ENCODE measurements at regions not wholly inside any gene's neighbourhood (a gene's known extent, or its start where the extent isn't known, plus 50 kb on each side); places are given as distances from the start of the nearest gene placed in this dataset.
"Not testable (repeated sequence)": the region's sequence is repeated elsewhere in the genome, so short reads cannot be mapped to it uniquely, and the experiment has no call there.

DNA sequence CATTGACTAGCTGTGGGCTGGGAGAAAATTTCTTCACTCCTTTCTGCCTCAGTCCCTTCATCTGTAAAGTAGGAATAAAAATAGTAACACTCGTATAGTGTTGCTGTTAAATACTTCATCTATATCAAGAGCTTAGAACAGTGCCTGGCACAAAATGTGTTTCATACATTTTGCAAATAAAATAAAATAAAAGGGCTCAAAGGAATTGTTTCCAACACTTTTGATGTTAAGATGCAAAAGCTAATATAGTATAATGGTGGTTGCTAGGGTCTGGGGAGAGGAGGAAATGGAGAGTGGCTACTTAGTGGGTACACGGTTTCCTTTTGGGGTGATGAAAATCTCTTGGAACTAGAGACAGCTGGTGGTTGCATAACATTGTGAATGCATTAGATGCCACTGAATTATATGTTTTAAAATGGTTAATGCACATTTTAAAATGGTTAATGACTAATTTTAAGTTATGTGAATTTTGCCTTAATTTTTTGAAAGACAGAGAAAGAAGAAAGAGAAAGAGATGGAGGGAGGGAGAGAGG lies 542.1 kb upstream of the ID2 start:
- no CpG with 5 or more reads among the region's 2 CpGs for WGBS (ENCODE audit: insufficient coverage, insufficient read length)
- H3K27ac ChIP-seq (ENCODE audit: low read length), result no peak overlapping the region
- no peaks in the 10 kb centered on the region for H3K36me3 ChIP-seq (ENCODE audit: control insufficient read depth, insufficient read depth, low read length)
- no peaks in the 10 kb centered on the region for H3K27me3 ChIP-seq (ENCODE audit: control insufficient read depth, insufficient read depth, low read length)
- no peak overlapping the region for H3K4me3 ChIP-seq (ENCODE audit: low read length)
- no peak for DNase-seq (ENCODE audit: low read depth, low spot score)
- H3K9me3 ChIP-seq (ENCODE audit: control insufficient read depth, insufficient read depth, low read length), result no peaks in the 10 kb centered on the region
- no peaks in the 10 kb centered on the region for H3K4me1 ChIP-seq (ENCODE audit: control insufficient read depth, insufficient read depth, low read length)

DNA sequence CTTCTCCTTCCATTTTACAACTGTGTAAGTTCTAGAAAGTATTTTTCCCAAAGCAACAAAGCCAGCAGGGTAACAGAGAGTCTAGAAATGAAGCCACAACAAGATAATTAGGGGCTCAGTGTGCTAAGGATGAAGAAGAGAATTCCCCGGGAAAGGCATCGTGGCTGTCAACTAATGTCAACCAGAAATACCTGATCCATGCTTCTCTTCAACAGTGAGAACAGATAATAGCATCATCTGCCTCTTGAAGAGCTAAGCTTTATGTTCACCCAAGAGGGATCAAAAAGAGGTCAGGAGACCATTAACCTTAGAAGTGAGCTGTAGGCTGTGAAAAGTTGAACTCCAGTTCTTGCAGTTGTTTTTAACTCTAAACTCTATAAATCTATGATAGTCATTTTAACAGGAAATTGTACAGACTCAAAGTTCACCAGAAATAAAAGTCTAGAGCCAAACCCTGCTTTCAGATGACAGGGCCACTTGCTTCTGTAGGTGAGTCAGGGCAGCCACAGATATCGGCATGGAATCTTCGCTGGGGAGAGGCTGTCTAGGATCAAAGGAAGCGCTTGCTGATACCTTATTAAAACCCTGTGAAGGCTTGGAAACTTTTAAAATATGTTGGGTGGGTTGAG lies 540.7 kb upstream of the ID2 start:
- Histone ChIP-seq H3K27me3 (ENCODE audit: control insufficient read depth, insufficient read depth, low read length) (no peaks in the 10 kb centered on the region), H3K4me1 (ENCODE audit: control insufficient read depth, insufficient read depth, low read length) (no peaks in the 10 kb centered on the region), H3K27ac (ENCODE audit: low read length) (no peak overlapping the region), H3K4me3 (ENCODE audit: low read length) (no peak overlapping the region), H3K36me3 (ENCODE audit: control insufficient read depth, insufficient read depth, low read length) (no peaks in the 10 kb centered on the region), H3K9me3 (ENCODE audit: control insufficient read depth, insufficient read depth, low read length) (no peaks in the 10 kb centered on the region)
- no CpG with 5 or more reads among the region's 5 CpGs for WGBS (ENCODE audit: insufficient coverage, insufficient read length)
- no peak for DNase-seq (ENCODE audit: low read depth, low spot score)

DNA sequence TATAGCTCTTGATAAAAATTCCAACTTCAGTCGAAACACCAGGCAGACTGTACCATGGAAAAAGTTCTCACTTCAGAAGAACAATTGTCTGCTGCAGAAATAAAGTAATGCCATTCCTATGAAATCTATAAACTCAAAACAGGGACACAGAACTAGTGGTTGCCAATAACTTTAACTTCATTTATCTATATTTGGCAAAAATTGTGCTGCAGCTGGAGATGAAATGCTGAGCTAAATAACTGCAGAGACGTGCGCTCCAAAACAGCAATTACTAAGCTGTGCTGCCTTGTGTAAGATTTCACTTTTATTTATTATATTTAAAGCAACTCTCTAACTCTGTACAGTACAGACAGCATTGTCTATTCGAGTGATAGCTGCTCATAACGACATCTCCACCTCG lies 540.1 kb upstream of the ID2 start:
- H3K4me1 ChIP-seq (ENCODE audit: control insufficient read depth, insufficient read depth, low read length), result no peaks in the 10 kb centered on the region

DNA sequence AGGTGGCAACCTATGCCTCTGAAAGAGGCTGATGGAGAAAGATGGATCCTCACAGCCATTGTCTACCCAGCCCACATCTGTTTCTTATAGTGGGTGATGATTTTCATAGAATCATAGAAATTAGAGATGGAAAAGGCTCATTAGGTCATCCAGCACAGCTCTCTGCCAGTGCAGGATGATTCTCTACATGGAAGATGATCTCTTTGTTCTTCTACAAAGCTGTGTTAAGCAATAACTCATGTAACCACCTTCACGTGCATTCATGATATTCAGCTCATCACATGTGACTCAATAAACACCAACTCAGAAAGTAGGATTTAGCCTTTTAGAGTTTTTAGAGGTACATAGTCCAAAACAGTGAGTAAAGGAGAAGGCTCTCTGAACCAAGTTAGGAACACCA lies 539.4 kb upstream of the ID2 start:
- no peaks in the 10 kb centered on the region for H3K4me1 ChIP-seq (ENCODE audit: control insufficient read depth, insufficient read depth, low read length)
- no CpG with 5 or more reads among the region's 1 CpG for WGBS (ENCODE audit: insufficient coverage, insufficient read length)
- H3K27ac ChIP-seq (ENCODE audit: low read length), result no peak overlapping the region
- no peak overlapping the region for H3K4me3 ChIP-seq (ENCODE audit: low read length)
- DNase-seq (ENCODE audit: low read depth, low spot score), result no peak
- H3K27me3 ChIP-seq (ENCODE audit: control insufficient read depth, insufficient read depth, low read length), result no peaks in the 10 kb centered on the region
- no peaks in the 10 kb centered on the region for H3K9me3 ChIP-seq (ENCODE audit: control insufficient read depth, insufficient read depth, low read length)
- H3K36me3 ChIP-seq (ENCODE audit: control insufficient read depth, insufficient read depth, low read length), result no peaks in the 10 kb centered on the region

More for the DNA sequence above, 540.1 kb upstream of the ID2 start:
- no peak overlapping the region for H3K27ac ChIP-seq (ENCODE audit: low read length)
- H3K27me3 ChIP-seq (ENCODE audit: control insufficient read depth, insufficient read depth, low read length), result no peaks in the 10 kb centered on the region
- DNase-seq (ENCODE audit: low read depth, low spot score), result no peak
- no peaks in the 10 kb centered on the region for H3K36me3 ChIP-seq (ENCODE audit: control insufficient read depth, insufficient read depth, low read length)
- H3K9me3 ChIP-seq (ENCODE audit: control insufficient read depth, insufficient read depth, low read length), result no peaks in the 10 kb centered on the region
- no peak overlapping the region for H3K4me3 ChIP-seq (ENCODE audit: low read length)
- no CpG with 5 or more reads among the region's 6 CpGs for WGBS (ENCODE audit: insufficient coverage, insufficient read length)

DNA sequence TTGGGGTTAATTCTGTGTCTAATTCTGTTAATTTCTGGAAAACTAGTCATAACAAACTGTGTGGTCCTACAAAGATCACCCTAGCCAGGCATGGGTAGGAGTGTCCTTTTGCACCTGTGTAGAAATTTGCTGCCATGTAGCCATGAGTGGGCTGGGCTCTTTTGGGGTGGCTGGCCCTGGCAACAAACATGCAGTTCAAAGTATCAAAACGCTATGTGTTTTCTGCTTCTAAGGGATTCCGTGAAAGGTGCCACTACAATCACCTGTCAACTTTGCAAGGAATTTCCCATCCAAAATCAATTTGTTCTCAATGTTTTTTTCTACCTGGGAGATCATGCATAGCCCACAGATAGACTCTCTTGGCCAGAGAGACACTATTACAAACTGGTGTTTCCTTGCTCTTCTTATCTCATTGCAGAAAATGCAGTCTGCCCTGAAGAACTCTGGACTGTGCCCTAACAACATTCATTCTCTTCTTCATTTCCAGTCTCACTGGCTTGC lies 537.7 kb upstream of the ID2 start:
- Histone ChIP-seq H3K4me1 (ENCODE audit: control insufficient read depth, insufficient read depth, low read length) (no peaks in the 10 kb centered on the region), H3K27ac (ENCODE audit: low read length) (no peak overlapping the region), H3K27me3 (ENCODE audit: control insufficient read depth, insufficient read depth, low read length) (no peaks in the 10 kb centered on the region), H3K4me3 (ENCODE audit: low read length) (no peak overlapping the region), H3K36me3 (ENCODE audit: control insufficient read depth, insufficient read depth, low read length) (no peaks in the 10 kb centered on the region), H3K9me3 (ENCODE audit: control insufficient read depth, insufficient read depth, low read length) (no peaks in the 10 kb centered on the region)
- no peak for DNase-seq (ENCODE audit: low read depth, low spot score)
- no CpG with 5 or more reads among the region's 2 CpGs for WGBS (ENCODE audit: insufficient coverage, insufficient read length)

DNA sequence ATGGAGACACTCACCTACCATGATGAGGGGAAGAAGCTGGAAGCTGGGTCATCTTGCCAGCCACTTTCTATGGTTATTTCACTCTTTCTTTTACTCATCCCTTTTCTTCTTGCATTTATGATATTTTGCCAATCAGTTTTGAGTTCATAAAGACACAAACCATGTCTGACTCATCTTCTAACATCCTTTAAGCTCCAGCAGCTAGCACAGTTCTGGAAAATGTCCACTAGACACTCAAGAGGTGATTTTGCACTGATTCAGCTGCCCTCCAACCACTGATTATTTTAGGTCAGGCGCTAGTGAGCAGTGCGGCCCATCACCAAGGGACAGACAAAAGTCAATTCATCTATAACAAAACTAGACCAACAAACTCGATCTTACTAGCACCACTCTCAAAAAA lies 537.1 kb upstream of the ID2 start:
- no peaks in the 10 kb centered on the region for H3K36me3 ChIP-seq (ENCODE audit: control insufficient read depth, insufficient read depth, low read length)
- no peaks in the 10 kb centered on the region for H3K27me3 ChIP-seq (ENCODE audit: control insufficient read depth, insufficient read depth, low read length)
- no peaks in the 10 kb centered on the region for H3K4me1 ChIP-seq (ENCODE audit: control insufficient read depth, insufficient read depth, low read length)
- no peaks in the 10 kb centered on the region for H3K9me3 ChIP-seq (ENCODE audit: control insufficient read depth, insufficient read depth, low read length)
- WGBS (ENCODE audit: insufficient coverage, insufficient read length), result no CpG with 5 or more reads among the region's 3 CpGs
- no peak for DNase-seq (ENCODE audit: low read depth, low spot score)
- H3K27ac ChIP-seq (ENCODE audit: low read length), result no peak overlapping the region
- no peak overlapping the region for H3K4me3 ChIP-seq (ENCODE audit: low read length)

DNA sequence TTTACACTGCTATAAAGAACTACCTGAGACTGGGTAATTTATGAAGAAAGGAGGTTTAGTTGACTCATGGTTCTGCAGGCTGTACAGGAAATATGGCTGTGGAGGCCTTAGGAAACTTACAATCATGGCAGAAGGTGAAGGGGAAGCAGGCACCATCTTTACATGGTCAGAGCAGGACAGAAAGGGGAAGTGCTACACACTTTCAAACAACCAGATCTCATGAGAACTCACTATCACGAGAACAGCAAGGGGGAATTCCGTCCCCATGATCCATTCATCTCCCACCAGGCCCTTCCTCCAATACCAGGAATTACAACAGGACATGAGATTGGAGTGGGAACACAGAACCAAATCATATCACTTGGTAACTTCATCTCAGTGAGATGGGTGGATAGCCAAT lies 536.5 kb upstream of the ID2 start:
- WGBS (ENCODE audit: insufficient coverage, insufficient read length), result no CpG with 5 or more reads among the region's 2 CpGs
- not testable (repeated sequence) for H3K27ac ChIP-seq (ENCODE audit: low read length); H3K4me3 ChIP-seq (ENCODE audit: low read length); H3K9me3 ChIP-seq (ENCODE audit: control insufficient read depth, insufficient read depth, low read length); H3K4me1 ChIP-seq (ENCODE audit: control insufficient read depth, insufficient read depth, low read length); H3K27me3 ChIP-seq (ENCODE audit: control insufficient read depth, insufficient read depth, low read length); DNase-seq (ENCODE audit: low read depth, low spot score); H3K36me3 ChIP-seq (ENCODE audit: control insufficient read depth, insufficient read depth, low read length)

DNA sequence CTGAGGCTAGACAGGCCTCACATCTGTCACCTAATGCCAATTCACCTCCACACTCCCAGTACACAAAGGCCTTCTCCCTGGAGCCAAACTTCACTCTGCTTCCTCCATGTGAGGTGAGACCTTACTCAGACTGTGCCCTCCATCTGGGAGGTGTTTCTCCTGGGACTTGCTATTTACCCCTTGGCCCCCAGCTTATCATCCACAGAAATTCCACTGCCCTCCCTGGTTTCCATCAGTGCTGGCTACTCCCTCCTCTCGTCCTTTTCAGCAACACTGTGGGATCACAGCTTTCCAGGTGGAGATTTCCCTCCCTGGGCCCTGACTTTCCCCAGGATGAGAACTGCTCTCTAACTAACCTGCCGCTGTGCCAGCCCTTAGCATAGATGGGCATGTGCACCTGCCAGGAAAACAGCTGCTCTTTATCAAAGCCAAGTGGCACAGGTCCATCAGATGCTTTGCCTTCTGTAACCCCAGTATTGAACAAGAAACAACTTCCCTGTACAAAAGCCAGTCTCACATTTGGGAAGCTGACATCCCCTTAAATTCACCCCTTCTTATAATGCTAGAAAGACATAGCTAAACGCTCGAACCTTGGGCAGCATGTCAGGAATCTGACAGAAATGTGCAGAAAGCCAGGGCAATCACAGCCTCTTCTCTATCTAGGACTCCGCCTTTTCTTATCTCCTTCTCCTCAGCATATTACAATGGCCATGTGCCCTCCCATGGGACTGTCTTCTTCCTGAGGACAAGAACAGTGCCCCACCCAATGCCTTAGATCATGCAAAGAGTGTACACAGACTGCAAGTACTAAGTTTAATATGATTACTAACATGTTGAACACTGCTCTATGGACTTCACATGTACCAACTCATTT lies 535.5 kb upstream of the ID2 start:
- no peak overlapping the region for H3K4me3 ChIP-seq (ENCODE audit: low read length)
- no CpG with 5 or more reads among the region's 5 CpGs for WGBS (ENCODE audit: insufficient coverage, insufficient read length)
- H3K36me3 ChIP-seq (ENCODE audit: control insufficient read depth, insufficient read depth, low read length), result no peaks in the 10 kb centered on the region
- H3K27ac ChIP-seq (ENCODE audit: low read length), result no peak overlapping the region
- H3K4me1 ChIP-seq (ENCODE audit: control insufficient read depth, insufficient read depth, low read length), result no peaks in the 10 kb centered on the region
- no peak for DNase-seq (ENCODE audit: low read depth, low spot score)
- H3K9me3 ChIP-seq (ENCODE audit: control insufficient read depth, insufficient read depth, low read length), result no peaks in the 10 kb centered on the region
- H3K27me3 ChIP-seq (ENCODE audit: control insufficient read depth, insufficient read depth, low read length), result no peaks in the 10 kb centered on the region

DNA sequence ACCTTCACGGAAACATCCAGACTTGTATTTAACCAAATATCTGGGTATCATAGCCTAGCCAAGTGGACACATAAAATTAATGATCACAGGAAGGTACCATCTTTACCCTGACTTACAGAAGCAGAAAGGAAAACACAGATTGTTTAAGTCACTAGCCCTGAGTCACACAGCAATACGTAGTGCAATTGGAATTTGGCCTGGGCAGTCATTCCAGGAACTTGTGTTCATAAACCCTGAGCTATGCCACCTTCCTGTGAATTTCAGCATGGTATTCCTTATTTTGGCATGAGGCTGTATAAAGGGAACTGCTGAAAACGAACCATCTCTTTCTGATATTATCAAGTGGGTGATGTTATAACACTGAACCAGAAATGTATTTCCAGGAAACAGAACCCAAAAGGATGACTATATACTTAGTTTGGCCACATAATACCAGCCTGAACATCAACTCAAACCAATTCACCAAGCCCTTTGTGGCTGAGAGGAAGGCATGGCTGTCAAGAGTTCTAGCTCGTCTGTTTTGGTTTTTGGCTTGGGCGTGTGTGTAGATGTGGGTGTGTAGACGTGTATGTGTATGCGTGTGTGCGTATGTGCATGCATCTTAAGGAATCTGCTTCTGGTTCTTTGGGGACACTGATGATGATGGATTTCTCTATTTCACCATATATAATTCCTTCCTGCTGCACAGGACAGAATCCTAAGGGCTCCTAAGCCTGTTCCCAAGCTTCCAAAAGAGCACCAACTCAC lies 533.4 kb upstream of the ID2 start:
- H3K36me3 ChIP-seq (ENCODE audit: control insufficient read depth, insufficient read depth, low read length), result no peaks in the 10 kb centered on the region
- H3K27ac ChIP-seq (ENCODE audit: low read length), result no peak overlapping the region
- no CpG with 5 or more reads among the region's 8 CpGs for WGBS (ENCODE audit: insufficient coverage, insufficient read length)
- no peak for DNase-seq (ENCODE audit: low read depth, low spot score)
- no peaks in the 10 kb centered on the region for H3K27me3 ChIP-seq (ENCODE audit: control insufficient read depth, insufficient read depth, low read length)
- H3K4me1 ChIP-seq (ENCODE audit: control insufficient read depth, insufficient read depth, low read length), result no peaks in the 10 kb centered on the region
- no peaks in the 10 kb centered on the region for H3K9me3 ChIP-seq (ENCODE audit: control insufficient read depth, insufficient read depth, low read length)
- no peak overlapping the region for H3K4me3 ChIP-seq (ENCODE audit: low read length)

DNA sequence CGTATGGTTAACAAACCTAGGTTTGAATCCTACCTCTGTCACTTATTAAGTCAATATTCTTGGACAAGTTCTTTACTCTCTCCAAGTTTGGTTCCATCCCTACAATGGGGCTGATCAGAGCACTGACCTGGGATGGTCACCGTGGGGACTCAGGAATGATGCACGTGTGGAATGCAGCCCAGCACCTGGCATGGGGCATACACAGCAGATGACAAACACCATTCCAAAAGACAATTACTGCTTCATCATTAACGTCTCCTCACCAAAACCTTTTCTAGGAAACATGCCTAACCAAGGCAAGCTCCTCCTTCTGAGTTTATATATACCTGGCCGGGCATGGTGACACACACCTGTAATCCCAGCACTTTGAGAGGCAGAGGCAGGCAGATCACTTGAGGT lies 532.9 kb upstream of the ID2 start:
- Histone ChIP-seq H3K4me3 (ENCODE audit: low read length) (no peak overlapping the region), H3K27me3 (ENCODE audit: control insufficient read depth, insufficient read depth, low read length) (no peaks in the 10 kb centered on the region), H3K4me1 (ENCODE audit: control insufficient read depth, insufficient read depth, low read length) (no peaks in the 10 kb centered on the region), H3K27ac (ENCODE audit: low read length) (no peak overlapping the region), H3K9me3 (ENCODE audit: control insufficient read depth, insufficient read depth, low read length) (no peaks in the 10 kb centered on the region), H3K36me3 (ENCODE audit: control insufficient read depth, insufficient read depth, low read length) (no peaks in the 10 kb centered on the region)
- WGBS (ENCODE audit: insufficient coverage, insufficient read length), result no CpG with 5 or more reads among the region's 5 CpGs
- no peak for DNase-seq (ENCODE audit: low read depth, low spot score)

All from iPS DF 6.9 (cell line).